ENCODE measurements at regions not wholly inside any gene's neighbourhood (a gene's known extent, or its start where the extent isn't known, plus 50 kb on each side); places are given as distances from the start of the nearest gene placed in this dataset.

GRCh38 chr6:167735951-167736288 lies 90.8 kb upstream of the AFDN start:
- H3K4me1 ChIP-seq = peaks cover 13% of the 10 kb centered on the region
- no peak overlapping the region for H3K27ac ChIP-seq (replicated peaks)
- no peaks in the 10 kb centered on the region for H3K9me3 ChIP-seq (replicated peaks)
- no peaks in the 10 kb centered on the region for H3K27me3 ChIP-seq (ENCODE audit: low read depth)
- intact Hi-C loops (cut with micrococcal nuclease) = no loop called here
- H3K36me3 ChIP-seq = no peaks in the 10 kb centered on the region
- TF ChIP-seq, protein P1, sequence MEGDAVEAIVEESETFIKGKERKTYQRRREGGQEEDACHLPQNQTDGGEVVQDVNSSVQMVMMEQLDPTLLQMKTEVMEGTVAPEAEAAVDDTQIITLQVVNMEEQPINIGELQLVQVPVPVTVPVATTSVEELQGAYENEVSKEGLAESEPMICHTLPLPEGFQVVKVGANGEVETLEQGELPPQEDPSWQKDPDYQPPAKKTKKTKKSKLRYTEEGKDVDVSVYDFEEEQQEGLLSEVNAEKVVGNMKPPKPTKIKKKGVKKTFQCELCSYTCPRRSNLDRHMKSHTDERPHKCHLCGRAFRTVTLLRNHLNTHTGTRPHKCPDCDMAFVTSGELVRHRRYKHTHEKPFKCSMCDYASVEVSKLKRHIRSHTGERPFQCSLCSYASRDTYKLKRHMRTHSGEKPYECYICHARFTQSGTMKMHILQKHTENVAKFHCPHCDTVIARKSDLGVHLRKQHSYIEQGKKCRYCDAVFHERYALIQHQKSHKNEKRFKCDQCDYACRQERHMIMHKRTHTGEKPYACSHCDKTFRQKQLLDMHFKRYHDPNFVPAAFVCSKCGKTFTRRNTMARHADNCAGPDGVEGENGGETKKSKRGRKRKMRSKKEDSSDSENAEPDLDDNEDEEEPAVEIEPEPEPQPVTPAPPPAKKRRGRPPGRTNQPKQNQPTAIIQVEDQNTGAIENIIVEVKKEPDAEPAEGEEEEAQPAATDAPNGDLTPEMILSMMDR (IDR thresholded peaks at IDR 0.05; ENCODE audit: borderline replicate concordance) = no peak
- H3K4me3 ChIP-seq = no peak overlapping the region
- DNase-seq = no peak

DNA sequence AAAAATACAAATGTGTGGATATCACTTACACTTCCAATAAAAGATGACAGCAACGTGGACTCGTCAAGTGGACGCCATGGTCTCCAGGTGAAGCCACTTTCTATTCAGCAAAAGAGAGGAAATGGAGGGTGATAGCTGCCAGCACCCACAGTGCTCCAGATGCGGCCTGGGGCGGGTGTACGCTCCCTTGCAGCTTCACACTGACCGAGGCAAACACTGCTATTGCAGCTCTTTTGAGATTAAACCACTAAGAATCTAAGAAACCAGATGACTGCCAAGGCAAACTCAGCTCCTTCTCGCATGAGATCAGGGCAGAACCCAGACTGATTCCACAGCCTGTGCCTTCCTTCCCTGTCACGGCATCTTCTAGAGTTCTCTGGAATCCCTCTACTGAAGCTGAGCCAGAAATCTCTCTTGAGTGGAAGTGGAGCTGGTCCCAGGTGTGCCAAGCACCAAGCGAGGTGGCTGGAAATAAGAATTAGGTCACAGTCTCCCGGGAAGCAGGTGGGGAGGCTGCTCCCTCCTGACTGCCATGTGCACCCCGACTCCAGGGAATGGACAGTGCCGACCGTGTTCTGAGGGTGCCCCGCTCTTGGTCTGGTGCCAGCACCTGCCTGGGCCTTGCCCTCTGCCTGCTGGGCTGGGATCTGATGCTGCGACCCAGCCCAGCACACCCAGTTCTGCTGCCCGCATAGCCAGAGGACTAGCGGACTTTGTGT lies 90.1 kb upstream of the AFDN start:
- DNase-seq = no peak
- Histone ChIP-seq H3K4me3 (no peak overlapping the region), H3K27me3 (ENCODE audit: low read depth) (no peaks in the 10 kb centered on the region), H3K27ac (replicated peaks) (no peak overlapping the region), H3K36me3 (no peaks in the 10 kb centered on the region), H3K9me3 (replicated peaks) (no peaks in the 10 kb centered on the region), H3K4me1 (peaks cover 13% of the 10 kb centered on the region)
- intact Hi-C loops (cut with micrococcal nuclease) = no loop called here
- TF ChIP-seq, protein P1 (IDR thresholded peaks at IDR 0.05; ENCODE audit: borderline replicate concordance) = no peak

- H3K36me3 ChIP-seq = no peaks in the 10 kb centered on the region
- intact Hi-C loops (cut with micrococcal nuclease) = no loop called here
- no peak for DNase-seq
- no peaks in the 10 kb centered on the region for H3K9me3 ChIP-seq (replicated peaks)
- H3K4me1 ChIP-seq = peaks cover 13% of the 10 kb centered on the region
- no peak overlapping the region for H3K4me3 ChIP-seq
- H3K27me3 ChIP-seq (ENCODE audit: low read depth) = no peaks in the 10 kb centered on the region
- TF ChIP-seq, protein P1 (IDR thresholded peaks at IDR 0.05; ENCODE audit: borderline replicate concordance) = no peak
- H3K27ac ChIP-seq (replicated peaks) = no peak overlapping the region
These were observed 89.4 kb upstream of the AFDN start for GRCh38 chr6:167737205-167737830.

DNA sequence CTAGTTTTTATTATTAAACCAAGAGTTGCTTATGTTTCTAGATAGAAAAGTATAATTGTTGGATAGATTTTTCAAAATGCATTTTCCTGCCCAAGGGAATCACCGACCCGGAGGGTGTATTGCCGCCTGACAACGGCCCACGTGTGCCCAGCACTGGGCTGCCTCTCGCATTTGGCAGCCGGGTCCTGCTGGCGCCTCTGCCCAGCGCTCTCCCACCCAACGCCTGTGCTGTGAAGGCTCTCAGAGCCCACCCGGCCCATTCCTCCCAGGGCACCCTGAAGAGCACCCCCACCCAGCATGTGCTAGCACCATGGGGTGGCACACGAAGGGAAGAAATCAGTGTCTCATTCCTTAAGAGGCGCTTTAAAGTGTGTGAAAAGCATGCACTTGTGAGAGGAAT lies 88.3 kb upstream of the AFDN start:
- no peaks in the 10 kb centered on the region for H3K27me3 ChIP-seq (ENCODE audit: low read depth)
- peaks cover 13% of the 10 kb centered on the region for H3K4me1 ChIP-seq
- peaks cover 3% of the 10 kb centered on the region for H3K9me3 ChIP-seq (replicated peaks)
- no peak for DNase-seq
- TF ChIP-seq, protein P1 (IDR thresholded peaks at IDR 0.05; ENCODE audit: borderline replicate concordance) = no peak
- no peak overlapping the region for H3K27ac ChIP-seq (replicated peaks)
- H3K4me3 ChIP-seq = no peak overlapping the region
- no peaks in the 10 kb centered on the region for H3K36me3 ChIP-seq
- intact Hi-C loops (cut with micrococcal nuclease) = no loop called here

GRCh38 chr6:167739721-167740475 lies 86.8 kb upstream of the AFDN start:
- H3K4me3 ChIP-seq = no peak overlapping the region
- H3K27ac ChIP-seq (replicated peaks) = no peak overlapping the region
- no peaks in the 10 kb centered on the region for H3K36me3 ChIP-seq
- intact Hi-C loops (cut with micrococcal nuclease) = no loop called here
- H3K27me3 ChIP-seq (ENCODE audit: low read depth) = peaks cover 11% of the 10 kb centered on the region
- peaks cover 14% of the 10 kb centered on the region for H3K9me3 ChIP-seq (replicated peaks)
- no peaks in the 10 kb centered on the region for H3K4me1 ChIP-seq
- TF ChIP-seq, protein P1 (IDR thresholded peaks at IDR 0.05; ENCODE audit: borderline replicate concordance) = no peak
- DNase-seq = no peak

Measured in left ventricle myocardium inferior (tissue), 1 donor.